KMS-11 (cell line): ENCODE measurements at regions not wholly inside any gene's neighbourhood (a gene's known extent, or its start where the extent isn't known, plus 50 kb on each side); places are given as distances from the start of the nearest gene placed in this dataset.

Source experiments
- H2AFZ ChIP-seq: fragments of 200-600 bp; sonication (generic); 2 replicates; pipeline ENCODE4 v1.6.1; 2016; ENCODE audit warnings: antibody characterized with exemption, mixed run types, low read depth
- H3K27ac ChIP-seq: fragments of 200-600 bp; sonication (generic); 2 replicates; pipeline ENCODE4 v1.6.1; 2016; ENCODE audit warnings: mild to moderate bottlenecking, mixed run types
- H3K27me3 ChIP-seq: fragments of 200-600 bp; sonication (generic); 2 replicates; pipeline ENCODE4 v1.6.1; 2017; ENCODE audit warnings: mild to moderate bottlenecking, low read depth, mixed run types, moderate library complexity; ENCODE audit not compliant: insufficient read depth
- H3K36me3 ChIP-seq: fragments of 200-600 bp; sonication (generic); 2 replicates; pipeline ENCODE4 v1.6.1; 2017; ENCODE audit warnings: mild to moderate bottlenecking, mixed run types; ENCODE audit not compliant: insufficient read depth
- H3K4me1 ChIP-seq: fragments of 200-600 bp; sonication (generic); 2 replicates; pipeline ENCODE4 v1.6.1; 2016; ENCODE audit warnings: mild to moderate bottlenecking, low read depth, mixed run types; ENCODE audit not compliant: poor library complexity, severe bottlenecking
- H3K4me2 ChIP-seq: fragments of 200-600 bp; sonication (generic); 2 replicates; pipeline ENCODE4 v1.7.0; 2016; ENCODE audit warnings: mild to moderate bottlenecking, mixed run types
- H3K4me3 ChIP-seq: fragments of 200-600 bp; sonication (generic); IDR thresholded peaks from 2 replicates; pipeline ENCODE4 v1.6.1; 2017; ENCODE audit warnings: low read depth, low read length, mixed read lengths; ENCODE audit not compliant: insufficient read depth
- H3K79me2 ChIP-seq: fragments of 200-600 bp; sonication (generic); 2 replicates; pipeline ENCODE4 v1.6.1; 2016; ENCODE audit warnings: low read depth, mixed run types; ENCODE audit not compliant: insufficient read depth
- H3K9ac ChIP-seq: fragments of 200-600 bp; sonication (generic); 2 replicates; pipeline ENCODE4 v1.6.1; 2016; ENCODE audit warnings: mild to moderate bottlenecking, mixed run types
- H4K20me1 ChIP-seq: fragments of 200-600 bp; sonication (generic); 2 replicates; pipeline ENCODE4 v1.6.1; 2016; ENCODE audit warnings: mild to moderate bottlenecking, mixed run types; ENCODE audit not compliant: insufficient read depth
- TF ChIP-seq, protein P1 (sequence below): fragments of 200-600 bp; sonication (generic); conservative IDR thresholded peaks from 2 replicates; pipeline ENCODE4 v1.6.1; 2017; ENCODE audit warnings: low read depth, mild to moderate bottlenecking, antibody characterized with exemption, low read length, moderate library complexity, mixed read lengths

DNA sequence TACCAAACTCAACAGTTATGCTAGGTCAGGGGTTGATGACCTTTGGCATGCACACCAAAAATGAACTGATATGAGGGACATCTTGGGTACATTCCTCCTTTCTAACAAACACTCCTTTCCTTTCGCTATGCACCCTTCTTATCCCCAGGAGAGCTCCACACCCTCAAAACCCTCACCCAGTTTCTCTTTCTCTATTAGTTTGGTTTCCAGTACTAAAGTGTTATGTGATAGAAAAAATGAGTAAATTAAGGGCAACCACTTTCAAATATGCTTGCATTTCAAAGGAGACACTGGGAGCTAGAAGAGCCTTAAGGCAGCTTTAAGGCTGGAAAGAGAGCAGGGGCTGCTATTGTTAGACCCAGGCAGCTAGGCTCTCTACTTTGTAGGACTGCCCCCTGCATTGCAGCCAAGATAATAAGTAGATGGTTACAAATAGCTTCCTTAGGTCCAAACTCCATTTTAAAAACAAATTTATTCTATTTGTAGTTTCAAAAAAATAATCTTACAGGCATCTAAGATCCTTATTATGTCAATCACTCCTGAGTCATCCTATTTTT lies 244.3 kb downstream of the ZIC1 start:
- H3K27me3 ChIP-seq, result no peaks in the 10 kb centered on the region
- no peaks in the 10 kb centered on the region for H3K79me2 ChIP-seq
- H4K20me1 ChIP-seq, result no peaks in the 10 kb centered on the region
- H3K4me3 ChIP-seq, result no peak overlapping the region
- H3K4me2 ChIP-seq, result no peak overlapping the region
- no peak overlapping the region for H3K9ac ChIP-seq
- no peak overlapping the region for H2AFZ ChIP-seq
- H3K27ac ChIP-seq, result no peak overlapping the region
- H3K4me1 ChIP-seq, result no peaks in the 10 kb centered on the region
- TF ChIP-seq, protein P1, sequence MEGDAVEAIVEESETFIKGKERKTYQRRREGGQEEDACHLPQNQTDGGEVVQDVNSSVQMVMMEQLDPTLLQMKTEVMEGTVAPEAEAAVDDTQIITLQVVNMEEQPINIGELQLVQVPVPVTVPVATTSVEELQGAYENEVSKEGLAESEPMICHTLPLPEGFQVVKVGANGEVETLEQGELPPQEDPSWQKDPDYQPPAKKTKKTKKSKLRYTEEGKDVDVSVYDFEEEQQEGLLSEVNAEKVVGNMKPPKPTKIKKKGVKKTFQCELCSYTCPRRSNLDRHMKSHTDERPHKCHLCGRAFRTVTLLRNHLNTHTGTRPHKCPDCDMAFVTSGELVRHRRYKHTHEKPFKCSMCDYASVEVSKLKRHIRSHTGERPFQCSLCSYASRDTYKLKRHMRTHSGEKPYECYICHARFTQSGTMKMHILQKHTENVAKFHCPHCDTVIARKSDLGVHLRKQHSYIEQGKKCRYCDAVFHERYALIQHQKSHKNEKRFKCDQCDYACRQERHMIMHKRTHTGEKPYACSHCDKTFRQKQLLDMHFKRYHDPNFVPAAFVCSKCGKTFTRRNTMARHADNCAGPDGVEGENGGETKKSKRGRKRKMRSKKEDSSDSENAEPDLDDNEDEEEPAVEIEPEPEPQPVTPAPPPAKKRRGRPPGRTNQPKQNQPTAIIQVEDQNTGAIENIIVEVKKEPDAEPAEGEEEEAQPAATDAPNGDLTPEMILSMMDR, result no peak
- no peaks in the 10 kb centered on the region for H3K36me3 ChIP-seq

DNA sequence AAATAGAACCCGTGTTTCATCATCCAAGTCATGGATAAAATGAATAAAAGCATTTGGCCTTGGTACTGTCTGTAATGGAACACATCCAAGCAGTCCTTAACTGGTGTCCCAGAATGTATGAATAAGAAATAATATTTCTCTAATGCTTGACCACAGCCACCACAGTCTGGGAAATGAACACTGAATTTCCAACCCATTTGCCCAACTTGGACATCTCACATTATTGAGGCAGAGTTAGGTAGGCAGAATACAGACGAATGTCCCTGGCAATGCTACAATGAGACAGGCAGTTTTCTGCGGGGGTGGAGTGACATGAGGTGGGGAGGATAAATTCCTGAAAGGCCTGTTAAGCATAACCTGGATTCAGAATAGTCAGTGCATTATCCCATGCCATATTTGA lies 245.7 kb downstream of the ZIC1 start:
- Histone ChIP-seq H3K9ac (no peak overlapping the region), H3K27ac (no peak overlapping the region)

DNA sequence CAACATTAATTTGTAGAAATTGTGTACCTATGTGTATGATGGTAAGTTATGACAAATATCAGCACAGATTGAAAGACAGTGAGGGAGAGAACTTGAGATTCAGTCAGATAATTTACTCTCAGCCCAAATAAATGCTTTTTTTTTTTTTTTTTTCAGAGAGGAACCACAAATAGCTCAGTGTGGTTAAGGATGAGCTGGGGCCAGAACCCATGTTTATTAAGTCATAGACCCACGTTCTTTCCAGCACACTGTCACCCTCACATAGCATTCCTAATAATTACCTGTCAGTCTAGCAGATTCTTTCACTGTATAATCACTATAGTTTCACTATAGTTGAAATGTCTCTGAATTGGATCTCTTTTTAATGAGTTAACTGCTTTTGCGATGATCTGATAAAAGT lies 246.1 kb downstream of the ZIC1 start:
- Histone ChIP-seq H3K4me1 (no peaks in the 10 kb centered on the region), H3K9ac (no peak overlapping the region), H3K4me3 (no peak overlapping the region), H3K27me3 (no peaks in the 10 kb centered on the region), H2AFZ (no peak overlapping the region), H3K36me3 (no peaks in the 10 kb centered on the region), H3K27ac (no peak overlapping the region), H3K79me2 (no peaks in the 10 kb centered on the region), H3K4me2 (no peak overlapping the region), H4K20me1 (no peaks in the 10 kb centered on the region)
- TF ChIP-seq, protein P1, result no peak

More for the DNA sequence above, 245.7 kb downstream of the ZIC1 start:
- no peaks in the 10 kb centered on the region for H4K20me1 ChIP-seq
- H2AFZ ChIP-seq, result no peak overlapping the region
- no peak overlapping the region for H3K4me2 ChIP-seq
- H3K27me3 ChIP-seq, result no peaks in the 10 kb centered on the region
- H3K79me2 ChIP-seq, result no peaks in the 10 kb centered on the region
- H3K4me1 ChIP-seq, result no peaks in the 10 kb centered on the region
- H3K36me3 ChIP-seq, result no peaks in the 10 kb centered on the region
- no peak overlapping the region for H3K4me3 ChIP-seq
- TF ChIP-seq, protein P1, result no peak

DNA sequence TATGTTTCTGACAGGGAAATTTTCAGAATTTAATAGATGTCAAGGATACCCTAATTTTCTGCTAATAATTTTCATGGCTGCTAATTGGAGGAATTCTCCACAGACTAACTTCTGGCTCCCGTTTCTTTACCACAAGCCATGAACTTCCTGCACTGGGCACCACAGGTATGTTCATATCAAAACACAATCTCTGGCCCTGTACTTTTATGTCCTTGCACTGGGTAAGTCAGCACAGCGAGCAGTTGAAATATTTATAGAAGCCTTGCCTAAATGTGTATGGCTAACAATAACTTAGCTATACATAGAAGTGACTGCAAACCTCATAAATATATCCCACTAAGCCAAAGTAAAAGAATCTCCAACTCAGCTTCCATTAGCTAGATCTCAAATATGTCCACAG lies 246.9 kb downstream of the ZIC1 start:
- TF ChIP-seq, protein P1, result no peak
- no peak overlapping the region for H3K9ac ChIP-seq
- no peaks in the 10 kb centered on the region for H4K20me1 ChIP-seq
- H3K79me2 ChIP-seq, result no peaks in the 10 kb centered on the region
- no peak overlapping the region for H2AFZ ChIP-seq
- no peaks in the 10 kb centered on the region for H3K4me1 ChIP-seq
- no peak overlapping the region for H3K4me3 ChIP-seq
- no peak overlapping the region for H3K27ac ChIP-seq
- H3K27me3 ChIP-seq, result no peaks in the 10 kb centered on the region
- no peak overlapping the region for H3K4me2 ChIP-seq
- no peaks in the 10 kb centered on the region for H3K36me3 ChIP-seq
